GM12878 (cell line): ENCODE measurements at regions not wholly inside any gene's neighbourhood (a gene's known extent, or its start where the extent isn't known, plus 50 kb on each side); places are given as distances from the start of the nearest gene placed in this dataset.

Experiments
- ATAC-seq: fragments of 200-7000 bp; cut with Tn5 transposase; 3 replicates; pipeline ENCODE4 v1.9.1; 2020; ENCODE audit warnings: mild to moderate bottlenecking, moderate library complexity
- BruUV-seq: library from RNA; stranded (reverse); fragments of 400-500 nt; replicated peaks from 2 replicates; lab custom pipeline; 2021; lab: Mats Ljungman, UMichigan
- CTCF ChIA-PET: fragments of 300-600 bp; sonication (Branson Sonifier 250); formaldehyde crosslinking; extraction: SDS; loops from one replicate; lab custom pipeline; 2021; ENCODE audit warnings: inconsistent platforms; lab: Yijun Ruan, JAX
- POLR2A ChIA-PET: fragments of 350-600 bp; formaldehyde crosslinking; extraction: SDS; loops from one replicate; lab custom pipeline; 2021; ENCODE audit warnings: inconsistent platforms; lab: Charles Lee
- RAD21 ChIA-PET: fragments of 300-600 bp; sonication (Branson Sonifier 250); formaldehyde crosslinking; loops from one replicate; lab custom pipeline; 2023; ENCODE audit warnings: antibody characterized with exemption; ENCODE audit not compliant: unreplicated experiment; lab: Charles Lee
- SMC1A ChIA-PET: fragments of 300-600 bp; sonication (Branson Sonifier 250); formaldehyde crosslinking; loops from one replicate; lab custom pipeline; 2023; ENCODE audit not compliant: unreplicated experiment, uncharacterized antibody; lab: Charles Lee
- DNase-seq: peaks from one replicate; pipeline ENCODE4 v3.0.0-alpha.2; 2011; ENCODE audit warnings: low read depth, low spot score
- FAIRE-seq: peaks from 3 replicates; lab custom pipeline; 2011; peaks lifted over from hg19 to GRCh38; lab: Jason Lieb, UNC
- H2AFZ ChIP-seq: 2 replicates; pipeline ENCODE4 v1.6.0; 2011; ENCODE audit warnings: low read depth, low read length, control low read depth; ENCODE audit not compliant: control insufficient read depth
- H3K27ac ChIP-seq: 2 replicates; pipeline ENCODE4 v1.5.1; 2011; ENCODE audit warnings: control low read depth; ENCODE audit not compliant: control insufficient read depth, insufficient read depth
- H3K27me3 ChIP-seq, 2 experiments: replicated peaks in 1 of 2; 2 replicates each; pipeline versions ENCODE4 v1.6.0 to v1.6.1; 2011; ENCODE audit warnings: low read length in 1 of 2; ENCODE audit not compliant: control insufficient read depth in 2 of 2, insufficient read depth in 2 of 2
- H3K36me3 ChIP-seq, 2 experiments: 2 replicates each; pipeline ENCODE4 v1.5.1; 2011; ENCODE audit warnings: low read length in 1 of 2; ENCODE audit not compliant: control insufficient read depth in 2 of 2, insufficient read depth in 2 of 2
- H3K4me1 ChIP-seq: 2 replicates; pipeline ENCODE4 v1.6.1; 2011; ENCODE audit warnings: mild to moderate bottlenecking, low read length, moderate library complexity, mixed read lengths; ENCODE audit not compliant: control insufficient read depth, insufficient read depth
- H3K4me2 ChIP-seq: 2 replicates; pipeline ENCODE4 v1.6.0; 2011; ENCODE audit warnings: control low read depth; ENCODE audit not compliant: control insufficient read depth, insufficient read depth
- H3K4me3 ChIP-seq: fragments of 200-600 bp; sonication (generic); 2 replicates; pipeline ENCODE4 v1.5.1; 2016
- H3K79me2 ChIP-seq: 2 replicates; pipeline ENCODE4 v1.6.0; 2011; ENCODE audit warnings: low read length; ENCODE audit not compliant: control insufficient read depth, insufficient read depth
- H3K9ac ChIP-seq: 2 replicates; pipeline ENCODE4 v1.8.0; 2011; ENCODE audit warnings: low read length, control low read depth, mixed read lengths; ENCODE audit not compliant: control insufficient read depth, insufficient read depth
- H3K9me3 ChIP-seq: replicated peaks from 3 replicates; pipeline ENCODE4 v1.5.1; 2011; ENCODE audit warnings: mild to moderate bottlenecking, low read length; ENCODE audit not compliant: control insufficient read depth, insufficient read depth
- H4K20me1 ChIP-seq: 2 replicates; pipeline ENCODE4 v1.6.0; 2011; ENCODE audit not compliant: control insufficient read depth, insufficient read depth
- ATF3 ChIP-seq: IDR thresholded peaks from 2 replicates; pipeline ENCODE4 v1.6.1; 2011; ENCODE audit warnings: low read depth, mild to moderate bottlenecking, low read length, moderate library complexity, borderline replicate concordance; ENCODE audit errors: extremely low read depth
- CBFB ChIP-seq: IDR thresholded peaks from 2 replicates; pipeline ENCODE4 v1.6.1; 2016; ENCODE audit warnings: antibody characterized with exemption, low read depth
- CEBPZ ChIP-seq: fragments of 150-350 bp; IDR thresholded peaks from 2 replicates; pipeline ENCODE4 v1.6.1; 2016; ENCODE audit warnings: low read depth, low read length
- ETV6 ChIP-seq, 2 experiments: fragments of 450-650 bp in 1 of 2; IDR thresholded peaks in 1 of 2; conservative IDR thresholded peaks in 1 of 2; 2 replicates each; pipeline ENCODE4 v1.6.1; 2014; ENCODE audit warnings: antibody characterized with exemption in 1 of 2, borderline replicate concordance in 1 of 2, low read depth in 1 of 2, mild to moderate bottlenecking in 1 of 2, moderate library complexity in 1 of 2
- EZH2 ChIP-seq: IDR thresholded peaks from 2 replicates; pipeline ENCODE4 v1.6.1; 2012; ENCODE audit warnings: low read depth, mild to moderate bottlenecking, control low read depth, inconsistent platforms, low read length, borderline replicate concordance; ENCODE audit not compliant: control insufficient read depth
- MAX ChIP-seq: IDR thresholded peaks from 2 replicates; pipeline ENCODE4 v1.6.1; 2012; ENCODE audit warnings: low read depth, low read length, improper control_type of control experiment
- NFIC ChIP-seq: IDR thresholded peaks from 2 replicates; pipeline ENCODE4 v1.6.1; 2012; ENCODE audit warnings: low read depth, mild to moderate bottlenecking, inconsistent platforms, low read length, moderate library complexity
- NRF1 ChIP-seq: conservative IDR thresholded peaks from 2 replicates; pipeline ENCODE4 v1.6.1; 2011; ENCODE audit warnings: mild to moderate bottlenecking, low read depth, low read length, improper control_type of control experiment
- SIN3A ChIP-seq: IDR thresholded peaks from 2 replicates; pipeline ENCODE4 v1.6.1; 2012; ENCODE audit warnings: low read depth, low read length, improper control_type of control experiment
- SMAD1 ChIP-seq: fragments of 450-650 bp; IDR thresholded peaks from 2 replicates; pipeline ENCODE4 v1.6.1; 2018; ENCODE audit warnings: mild to moderate bottlenecking, low read depth; ENCODE audit not compliant: partially characterized antibody
- SPI1 ChIP-seq: IDR thresholded peaks from 2 replicates; pipeline ENCODE4 v1.6.1; 2011; ENCODE audit warnings: low read depth, mild to moderate bottlenecking, low read length, moderate library complexity, borderline replicate concordance; ENCODE audit not compliant: insufficient read depth
- STAT1 ChIP-seq: fragments of 450-650 bp; conservative IDR thresholded peaks from 2 replicates; pipeline ENCODE4 v1.6.1; 2014; ENCODE audit warnings: antibody characterized with exemption, mild to moderate bottlenecking
- SUPT20H ChIP-seq: IDR thresholded peaks from 2 replicates; pipeline ENCODE4 v1.6.1; 2011; ENCODE audit warnings: low read depth, mild to moderate bottlenecking, low read length, moderate library complexity, borderline replicate concordance; ENCODE audit not compliant: control insufficient read depth
- TARDBP ChIP-seq: IDR thresholded peaks from 2 replicates; pipeline ENCODE4 v1.6.1; 2016; ENCODE audit warnings: borderline replicate concordance
- ZBTB40 ChIP-seq: fragments of 450-650 bp; IDR thresholded peaks from 2 replicates; pipeline ENCODE4 v1.6.1; 2016; ENCODE audit warnings: mild to moderate bottlenecking, moderate library complexity, borderline replicate concordance
- WGBS: methylation state at CpG from one replicate; pipeline ENCODE4 v1.1.6; 2016; ENCODE audit warnings: low lambda C conversion rate; ENCODE audit not compliant: insufficient replicate concordance, insufficient coverage; ENCODE audit errors: missing lambda C conversion rate; 5-methylcytosine and 5-hydroxymethylcytosine counted together
- in situ Hi-C: fragments of 300-500 bp; cut with MboI; formaldehyde crosslinking; loops from 9 replicates; pipeline ENCODE4 v1.14.3; 2018; ENCODE audit warnings: mixed read lengths
- intact Hi-C: fragments of 100-400 bp; cut with micrococcal nuclease; formaldehyde crosslinking; loops from one replicate; pipeline ENCODE4 v1.14.2; 2022; ENCODE audit not compliant: unreplicated experiment

GRCh38 chr10:32182476-32182875, 126.3 kb upstream of the KIF5B start:
- H3K4me3 ChIP-seq, result no peak overlapping the region
- POLR2A ChIA-PET, result no interaction called here
- H3K4me2 ChIP-seq, result no peak overlapping the region
- no TSS peak for BruUV-seq
- FAIRE-seq, result no peak
- no peak overlapping the region for H3K9ac ChIP-seq
- no peak for ATAC-seq
- SMC1A ChIA-PET, result no interaction called here
- no peaks in the 10 kb centered on the region for H3K4me1 ChIP-seq
- intact Hi-C loops, result no loop called here
- H3K36me3 ChIP-seq, result no peaks in the 10 kb centered on the region
- RAD21 ChIA-PET, result no interaction called here
- CTCF ChIA-PET, result no interaction called here
- H3K9me3 ChIP-seq, result no peaks in the 10 kb centered on the region
- in situ Hi-C loops, result no loop called here
- H4K20me1 ChIP-seq, result no peaks in the 10 kb centered on the region
- no peak for DNase-seq
- no peaks in the 10 kb centered on the region for H3K27me3 ChIP-seq
- no peak overlapping the region for H3K27ac ChIP-seq
- 73% methylated on average over 11 of the region's 11 CpGs for WGBS
- no peaks in the 10 kb centered on the region for H3K79me2 ChIP-seq
- no peak overlapping the region for H2AFZ ChIP-seq
- TF ChIP-seq NRF1 (no peak), EZH2 (no peak), SUPT20H (no peak), NFIC (no peak), TARDBP (no peak), ZBTB40 (no peak), SIN3A (no peak), STAT1 (no peak), MAX (no peak), CEBPZ (no peak), ETV6 (conservative IDR thresholded peaks at IDR 0.05 in 1 of 2, IDR thresholded peaks at IDR 0.05 in 1 of 2; ENCODE audit: borderline replicate concordance in 1 of 2, low read depth in 1 of 2) (no peak), CBFB (no peak), ATF3 (no peak), SPI1 (no peak), SMAD1 (no peak)
